NCI-H748 treated with DMSO at 0.1 percent for 48 hours (cell line): ENCODE measurements at regions not wholly inside any gene's neighbourhood (a gene's known extent, or its start where the extent isn't known, plus 50 kb on each side); places are given as distances from the start of the nearest gene placed in this dataset.

Experiments
- DNase-seq: peaks from one replicate; lab custom pipeline; 2025; lab: John Stamatoyannopoulos, UW

- DNase-seq: no peak
These were observed 293.8 kb upstream of the FBXL7 start for GRCh38 chr5:15206133-15206532.

DNA sequence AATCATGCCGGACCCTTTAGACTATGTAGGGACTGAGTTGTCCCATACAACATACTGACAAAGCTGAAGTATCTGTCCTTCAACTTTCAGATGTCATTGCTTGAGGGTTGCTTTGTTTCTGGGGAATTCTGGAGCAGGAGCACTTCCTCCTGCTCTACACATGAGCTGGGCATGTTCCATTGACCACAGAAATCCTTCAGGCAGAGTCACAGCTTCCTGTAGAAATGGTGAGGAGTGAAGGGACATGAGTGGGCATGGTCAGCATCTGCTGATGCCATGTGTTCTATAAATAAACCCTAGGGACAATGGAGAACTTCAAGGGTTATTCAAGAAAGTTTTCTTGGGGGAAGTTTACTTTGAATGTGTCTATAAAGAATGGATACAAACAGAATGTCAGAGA is 296.6 kb upstream of the FBXL7 start:
- no peak for DNase-seq

DNA sequence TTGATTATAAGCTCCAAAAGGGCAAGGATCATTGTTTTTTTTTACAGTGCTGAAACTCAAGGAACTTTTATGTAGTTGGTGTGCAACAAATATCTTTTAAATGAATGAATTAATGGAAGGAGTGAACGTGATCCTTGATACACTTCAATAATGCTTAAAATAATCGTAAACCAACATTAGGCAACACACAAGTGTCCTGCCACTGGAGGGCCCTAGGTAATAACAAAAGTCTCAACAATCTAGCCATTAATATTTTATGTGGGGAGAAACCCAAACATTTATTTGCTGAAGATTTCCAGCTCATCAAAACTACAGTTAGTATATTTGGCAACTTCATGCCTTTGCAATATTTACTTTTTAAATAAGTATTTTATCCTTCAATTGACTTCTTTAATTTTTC is 309.0 kb upstream of the FBXL7 start:
- no peak for DNase-seq

- DNase-seq: no peak
These were observed 311.9 kb upstream of the ANKH start for GRCh38 chr5:15183520-15183919.

GRCh38 chr5:15170173-15170572 is 298.6 kb upstream of the ANKH start:
- no peak for DNase-seq

- no peak for DNase-seq
These were observed 296.8 kb upstream of the ANKH start for GRCh38 chr5:15168358-15168757.

- DNase-seq: no peak
These were observed 288.5 kb upstream of the ANKH start for GRCh38 chr5:15160091-15160490.

GRCh38 chr5:15159606-15160005 is 288.0 kb upstream of the ANKH start:
- DNase-seq: no peak

DNA sequence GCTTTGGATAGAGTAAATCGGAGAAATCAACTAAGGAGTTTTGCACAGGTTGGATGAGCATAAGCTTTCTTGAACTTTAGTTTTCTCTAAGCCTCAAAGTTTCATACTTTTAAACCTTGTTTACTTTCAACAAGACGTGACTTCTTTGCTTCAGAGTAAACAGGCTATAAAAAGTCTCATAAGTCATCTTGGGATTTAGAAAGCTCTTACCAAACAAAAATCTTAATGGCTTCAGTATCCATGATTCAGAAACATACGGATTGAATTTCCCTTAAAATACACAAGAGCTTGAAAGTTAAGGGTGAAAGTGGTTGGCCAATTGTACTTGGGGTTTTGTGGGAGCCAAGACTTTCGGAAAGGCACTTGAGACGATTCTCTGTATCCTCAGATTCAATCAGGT is 270.9 kb upstream of the ANKH start:
- DNase-seq: no peak

DNA sequence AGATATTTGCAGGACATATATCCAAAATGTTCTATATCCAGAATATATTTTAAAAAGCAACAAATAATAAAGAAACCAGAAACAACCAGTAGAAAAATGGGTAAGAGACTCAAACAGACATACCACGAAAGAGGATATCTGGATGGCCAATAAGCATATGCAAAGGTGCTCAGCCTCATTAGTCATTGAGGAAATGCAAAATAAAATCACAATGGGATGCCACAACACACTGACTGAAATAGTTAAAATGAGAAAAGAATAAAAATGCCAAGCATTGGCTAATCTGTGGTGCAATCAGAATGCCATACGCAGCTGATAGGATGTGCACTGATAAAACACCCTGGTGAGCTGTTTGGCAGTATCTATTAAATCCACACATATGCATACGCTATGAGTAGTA is 265.8 kb upstream of the ANKH start:
- no peak for DNase-seq

GRCh38 chr5:15135661-15136060 is 264.1 kb upstream of the ANKH start:
- DNase-seq: no peak

- DNase-seq: no peak
These were observed 261.9 kb upstream of the ANKH start for GRCh38 chr5:15133456-15133965.

DNA sequence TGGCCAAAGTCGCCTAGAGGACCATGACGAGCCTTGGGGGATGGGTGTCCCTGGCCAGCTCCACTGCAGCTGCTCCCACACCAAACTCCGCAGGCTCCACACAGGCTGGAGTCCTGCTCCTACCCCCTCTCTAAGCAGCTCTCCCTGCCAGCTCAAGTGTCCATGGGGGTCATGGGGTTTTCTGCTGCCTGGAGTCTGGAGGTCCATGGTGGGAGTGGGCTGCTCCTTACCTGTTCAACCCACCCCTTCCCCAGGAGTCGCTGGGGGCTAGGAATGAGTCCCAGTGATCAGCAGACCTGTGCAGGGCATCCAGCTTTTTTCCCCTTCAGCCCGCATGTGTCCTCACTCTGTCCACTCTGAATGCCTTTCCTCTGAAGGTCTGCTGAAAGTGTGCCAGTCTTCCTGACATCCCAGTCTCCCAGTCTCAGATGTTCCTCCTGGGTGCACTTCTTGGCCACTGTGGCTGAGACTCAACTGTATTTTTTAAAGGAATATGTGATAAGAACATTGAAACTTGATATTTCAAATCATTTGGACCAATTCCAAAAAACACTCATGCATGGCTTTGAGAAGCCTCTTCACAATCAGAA is 261.3 kb upstream of the ANKH start:
- DNase-seq: no peak

DNA sequence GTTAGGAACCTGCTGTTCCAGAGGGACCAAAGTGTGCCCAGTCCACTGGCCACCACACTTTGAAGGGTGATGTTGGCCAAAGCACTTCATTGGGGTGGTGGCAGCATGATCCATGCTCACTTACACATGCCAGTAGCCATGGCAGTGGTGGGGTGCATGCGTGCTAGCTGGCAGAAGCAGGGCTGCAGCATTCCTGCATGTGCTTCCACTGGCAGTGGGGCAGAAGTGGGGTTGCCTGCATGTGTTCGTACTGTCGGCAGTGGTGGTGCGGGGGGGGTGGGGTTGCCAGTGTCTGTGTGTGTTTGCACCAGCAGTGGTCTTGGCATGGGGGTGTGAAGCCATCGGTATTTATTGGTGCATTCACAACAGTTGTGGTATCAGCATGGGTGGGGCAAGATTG is 260.3 kb upstream of the ANKH start:
- no peak for DNase-seq

- no peak for DNase-seq
These were observed 253.4 kb upstream of the ANKH start for GRCh38 chr5:15124871-15125568.

- no peak for DNase-seq
These were observed 252.9 kb upstream of the ANKH start for GRCh38 chr5:15124461-15124860.

DNA sequence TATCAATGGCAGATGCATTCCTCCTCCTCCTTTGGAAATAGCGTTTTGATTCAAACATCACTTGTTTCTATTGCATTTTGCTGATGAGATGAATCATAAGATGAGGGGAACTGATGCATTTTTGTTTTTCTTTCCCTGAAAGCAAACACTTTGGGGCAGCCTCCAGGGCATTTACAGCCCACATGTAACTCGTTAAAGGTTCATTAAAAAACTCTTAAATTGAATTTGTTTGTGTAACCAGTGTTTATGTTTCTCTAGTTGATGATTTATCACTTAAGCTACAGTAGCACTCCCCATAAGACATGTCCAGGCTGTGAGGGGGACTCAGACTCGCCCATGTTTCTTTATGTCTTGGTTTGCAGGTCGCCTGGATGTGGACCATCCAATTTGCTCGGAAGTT is 246.1 kb upstream of the ANKH start:
- DNase-seq: no peak

DNA sequence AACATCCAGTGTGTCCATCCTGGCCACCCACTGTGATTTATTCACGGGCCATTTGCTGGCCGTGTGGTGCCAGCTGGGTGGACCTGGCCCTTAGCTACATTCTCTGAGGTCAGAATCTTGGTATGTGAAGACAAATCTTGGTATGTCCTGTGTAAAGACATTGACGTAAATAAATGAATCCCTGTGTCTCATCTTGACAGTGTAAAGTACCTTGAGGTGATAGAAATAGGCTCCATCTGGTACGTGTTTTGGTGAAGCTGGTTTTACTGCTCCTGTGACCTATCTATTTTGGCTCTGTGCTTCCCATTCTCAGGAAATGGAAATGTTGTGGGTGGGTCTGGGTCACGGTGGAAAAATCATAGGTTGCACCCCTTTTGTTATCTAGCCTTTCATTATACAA is 245.4 kb upstream of the ANKH start:
- no peak for DNase-seq

DNA sequence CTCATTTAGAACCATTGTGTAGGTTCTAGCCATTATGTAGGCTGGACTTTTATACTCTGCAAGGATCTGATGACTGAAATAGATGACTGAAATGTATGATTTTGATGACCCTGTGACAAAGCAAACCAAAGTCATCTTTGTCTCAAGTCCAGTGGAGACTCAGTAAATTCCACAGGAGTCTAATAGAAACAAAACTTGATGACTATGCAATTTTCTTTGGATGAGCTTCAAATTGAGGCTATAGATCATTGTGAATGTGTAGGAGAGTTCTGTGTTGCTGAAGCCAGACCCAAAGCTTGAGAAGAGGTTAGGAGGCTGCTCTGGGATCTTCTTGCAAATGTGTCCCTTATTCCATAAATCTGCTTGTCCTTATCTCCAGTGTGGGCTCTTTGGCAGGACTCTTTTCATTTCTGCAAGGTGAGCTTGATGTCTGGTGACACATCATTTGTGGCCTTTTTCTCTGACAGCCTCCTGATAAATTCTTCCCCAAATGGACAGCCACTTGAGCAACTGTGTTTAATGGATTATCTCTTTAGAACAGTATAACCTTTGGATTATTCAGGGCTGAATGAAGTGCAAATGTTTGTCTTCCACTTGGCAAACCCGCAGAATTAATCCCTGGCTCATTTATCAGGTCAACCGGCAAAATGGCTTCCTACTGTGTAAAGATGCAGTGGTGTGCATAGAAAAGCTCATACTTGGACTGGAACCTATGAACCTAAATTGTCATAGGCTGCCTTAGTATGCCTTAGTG is 235.1 kb upstream of the ANKH start:
- DNase-seq: no peak

DNA sequence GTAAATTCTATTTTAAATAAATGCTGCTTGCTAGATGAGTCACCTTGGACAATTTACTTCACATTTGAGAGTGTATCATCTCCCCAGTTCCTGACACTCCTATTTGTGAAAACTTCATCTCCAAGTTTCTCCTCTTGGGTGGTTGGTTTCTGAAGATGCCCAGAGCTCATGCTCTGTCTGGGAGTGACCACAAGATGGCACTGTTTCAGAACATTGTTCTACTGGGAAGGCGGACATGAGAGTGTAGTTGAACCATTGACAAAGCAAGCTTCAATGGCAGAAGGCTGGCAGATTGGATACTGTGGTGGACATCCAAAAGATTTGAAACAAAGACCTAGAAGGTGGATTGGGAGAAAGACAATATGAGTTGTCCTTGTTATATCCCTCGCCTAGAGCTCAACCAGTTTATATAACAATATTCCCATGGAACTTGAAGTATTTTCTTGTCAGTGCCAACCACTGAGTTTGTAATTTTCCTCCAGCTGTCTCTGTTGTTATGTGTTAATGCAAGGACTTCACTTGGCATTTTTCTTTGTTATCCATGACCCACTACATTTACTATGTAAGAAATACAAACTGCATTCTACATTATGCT is 234.3 kb upstream of the ANKH start:
- DNase-seq: peak; percentile 73

DNA sequence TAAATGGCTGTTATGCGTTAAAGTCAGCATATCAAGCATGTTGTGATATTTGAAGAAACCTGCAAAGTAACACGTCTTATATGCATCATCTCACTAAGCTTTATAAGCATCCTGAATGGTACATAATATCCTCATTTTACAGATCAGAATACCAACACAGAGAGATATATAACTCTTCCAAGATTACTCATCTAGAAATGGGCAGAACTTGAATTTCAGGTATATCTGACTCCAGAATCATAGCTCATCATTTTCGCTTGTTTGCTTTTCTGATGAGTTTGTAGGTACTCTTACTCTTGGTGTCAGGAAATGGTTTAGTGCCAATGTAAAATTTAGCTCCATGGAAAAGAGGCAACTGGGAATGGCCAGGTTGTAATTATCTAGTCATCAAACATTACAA is 232.3 kb upstream of the ANKH start:
- no peak for DNase-seq

- no peak for DNase-seq
These were observed 231.6 kb upstream of the ANKH start for GRCh38 chr5:15103130-15103529.

GRCh38 chr5:15097552-15097951 is 226.0 kb upstream of the ANKH start:
- no peak for DNase-seq
